A172 (cell line): ENCODE measurements at regions not wholly inside any gene's neighbourhood (a gene's known extent, or its start where the extent isn't known, plus 50 kb on each side); places are given as distances from the start of the nearest gene placed in this dataset.
"Not testable (repeated sequence)": the region's sequence is repeated elsewhere in the genome, so short reads cannot be mapped to it uniquely, and the experiment has no call there.

ENCODE experiments used
- DNase-seq: peaks from one replicate; pipeline ENCODE4 v3.0.0-alpha.2; 2015; ENCODE audit warnings: low spot score

- no peak for DNase-seq
These were observed 1167.8 kb upstream of the PCDH20 start for GRCh38 chr13:62583466-62583865.

GRCh38 chr13:62578402-62578801 lies 1162.8 kb upstream of the PCDH20 start:
- no peak for DNase-seq

GRCh38 chr13:62564770-62565169 lies 1149.1 kb upstream of the PCDH20 start:
- no peak for DNase-seq

GRCh38 chr13:62563251-62563650 lies 1147.6 kb upstream of the PCDH20 start:
- no peak for DNase-seq

GRCh38 chr13:62556978-62557377 lies 1141.3 kb upstream of the PCDH20 start:
- no peak for DNase-seq

GRCh38 chr13:62551588-62551987 lies 1135.9 kb upstream of the PCDH20 start:
- no peak for DNase-seq

GRCh38 chr13:62544928-62545327 lies 1129.3 kb upstream of the PCDH20 start:
- no peak for DNase-seq

GRCh38 chr13:62537593-62537992 lies 1121.9 kb upstream of the PCDH20 start:
- DNase-seq: no peak

- no peak for DNase-seq
These were observed 1110.0 kb upstream of the PCDH20 start for GRCh38 chr13:62525652-62526051.

GRCh38 chr13:62524498-62524897 lies 1108.8 kb upstream of the PCDH20 start:
- no peak for DNase-seq

- DNase-seq: no peak
These were observed 1108.4 kb upstream of the PCDH20 start for GRCh38 chr13:62524061-62524460.

- peak; percentile 47 for DNase-seq
These were observed 1096.8 kb upstream of the PCDH20 start for GRCh38 chr13:62512194-62513141.

GRCh38 chr13:62510906-62511655 lies 1095.4 kb upstream of the PCDH20 start:
- DNase-seq: no peak

GRCh38 chr13:62502588-62502987 lies 1086.9 kb upstream of the PCDH20 start:
- DNase-seq: no peak

- no peak for DNase-seq
These were observed 1074.1 kb upstream of the PCDH20 start for GRCh38 chr13:62489731-62490130.

- peak; percentile 21 for DNase-seq
These were observed 1068.1 kb upstream of the PCDH20 start for GRCh38 chr13:62483774-62484173.

GRCh38 chr13:62482351-62482750 lies 1066.7 kb upstream of the PCDH20 start:
- DNase-seq: peak; percentile 28

GRCh38 chr13:62473944-62474237 lies 1058.2 kb upstream of the PCDH20 start:
- DNase-seq: no peak

GRCh38 chr13:62473190-62473943 lies 1057.7 kb upstream of the PCDH20 start:
- no peak for DNase-seq

- no peak for DNase-seq
These were observed 1038.1 kb upstream of the PCDH20 start for GRCh38 chr13:62453761-62454160.

- DNase-seq: no peak
These were observed 1035.1 kb upstream of the PCDH20 start for GRCh38 chr13:62450759-62451158.

- not testable (repeated sequence) for DNase-seq
These were observed 1032.2 kb upstream of the PCDH20 start for GRCh38 chr13:62447771-62448382.
